Bronchial epithelial cell (primary cell): ENCODE measurements at regions not wholly inside any gene's neighbourhood (a gene's known extent, or its start where the extent isn't known, plus 50 kb on each side); places are given as distances from the start of the nearest gene placed in this dataset.

Source experiments
- DNase-seq: peaks from one replicate; pipeline ENCODE4 v3.0.0-alpha.2; 2010; ENCODE audit warnings: low read depth
- FAIRE-seq: peaks from 2 replicates; lab custom pipeline; 2011; peaks lifted over from hg19 to GRCh38; lab: Jason Lieb, UNC
- H3K27me3 ChIP-seq: 2 replicates; pipeline ENCODE4 v1.5.1; 2011; ENCODE audit warnings: low read length; ENCODE audit not compliant: control insufficient read depth, insufficient read depth
- H3K36me3 ChIP-seq: 2 replicates; pipeline ENCODE4 v1.5.1; 2011; ENCODE audit warnings: low read length; ENCODE audit not compliant: control insufficient read depth, insufficient read depth
- H3K4me3 ChIP-seq: 2 replicates; pipeline ENCODE4 v1.5.1; 2011; ENCODE audit warnings: mild to moderate bottlenecking, low read depth, low read length, control low read depth
- CTCF ChIP-seq: IDR thresholded peaks from 2 replicates; pipeline ENCODE4 v1.5.1; 2011; ENCODE audit warnings: mild to moderate bottlenecking, moderate library complexity, low read length, control low read depth, inconsistent platforms; ENCODE audit not compliant: insufficient read depth, severe bottlenecking

- no peak for TF ChIP-seq CTCF
- FAIRE-seq (no peak), DNase-seq (no peak)
- Histone ChIP-seq H3K36me3 (no peaks in the 10 kb centered on the region), H3K4me3 (no peak overlapping the region), H3K27me3 (no peaks in the 10 kb centered on the region)
Observed at GRCh38 chr2:23260621-23261020, 124.4 kb upstream of the KLHL29 start.

GRCh38 chr2:23268467-23269263 lies 116.3 kb upstream of the KLHL29 start:
- Histone ChIP-seq H3K36me3 (no peaks in the 10 kb centered on the region), H3K27me3 (no peaks in the 10 kb centered on the region), H3K4me3 (no peak overlapping the region)
- DNase-seq = no peak
- TF ChIP-seq CTCF = no peak
- no peak for FAIRE-seq

GRCh38 chr2:23269747-23270146 lies 115.2 kb upstream of the KLHL29 start:
- DNase-seq (no peak), FAIRE-seq (no peak)
- Histone ChIP-seq H3K36me3 (no peaks in the 10 kb centered on the region), H3K4me3 (no peak overlapping the region), H3K27me3 (no peaks in the 10 kb centered on the region)
- TF ChIP-seq CTCF = no peak

GRCh38 chr2:23270810-23271209 lies 114.2 kb upstream of the KLHL29 start:
- no peak for FAIRE-seq
- DNase-seq = no peak
- no peak overlapping the region for H3K4me3 ChIP-seq
- TF ChIP-seq CTCF = no peak
- no peaks in the 10 kb centered on the region for H3K36me3 ChIP-seq
- no peaks in the 10 kb centered on the region for H3K27me3 ChIP-seq

GRCh38 chr2:23271230-23271629 lies 113.7 kb upstream of the KLHL29 start:
- no peak for TF ChIP-seq CTCF
- H3K27me3 ChIP-seq = no peaks in the 10 kb centered on the region
- H3K4me3 ChIP-seq = no peak overlapping the region
- no peaks in the 10 kb centered on the region for H3K36me3 ChIP-seq
- DNase-seq = no peak
- no peak for FAIRE-seq

- FAIRE-seq (no peak), DNase-seq (peak; percentile 56)
- Histone ChIP-seq H3K36me3 (no peaks in the 10 kb centered on the region), H3K4me3 (no peak overlapping the region), H3K27me3 (no peaks in the 10 kb centered on the region)
- TF ChIP-seq CTCF = no peak
Observed at GRCh38 chr2:23273786-23274185, 111.2 kb upstream of the KLHL29 start.
